ENCODE measurements at regions not wholly inside any gene's neighbourhood (a gene's known extent, or its start where the extent isn't known, plus 50 kb on each side); places are given as distances from the start of the nearest gene placed in this dataset.
"Not testable (repeated sequence)": the region's sequence is repeated elsewhere in the genome, so short reads cannot be mapped to it uniquely, and the experiment has no call there.

GRCh38 chr10:125238682-125239081, 78.3 kb upstream of the CTBP2 start:
- Histone ChIP-seq H3K4me3 (ENCODE audit: low read length) (no peak overlapping the region), H3K9ac (ENCODE audit: low read length) (no peak overlapping the region), H3K9me3 (ENCODE audit: control insufficient read depth, low read length) (peaks cover 15% of the 10 kb centered on the region), H3K27me3 (replicated peaks; ENCODE audit: control insufficient read depth, insufficient read depth, low read length) (no peaks in the 10 kb centered on the region), H3K4me1 (ENCODE audit: control insufficient read depth, insufficient read depth, low read length) (no peaks in the 10 kb centered on the region), H3K36me3 (ENCODE audit: control insufficient read depth, insufficient read depth, low read length, severe bottlenecking) (no peaks in the 10 kb centered on the region)
- no peak for DNase-seq (ENCODE audit: low read depth)

- H3K9ac ChIP-seq (ENCODE audit: low read length), result no peak overlapping the region
- H3K4me1 ChIP-seq (ENCODE audit: control insufficient read depth, insufficient read depth, low read length), result peaks cover 4% of the 10 kb centered on the region
- no peak overlapping the region for H3K4me3 ChIP-seq (ENCODE audit: low read length)
- peaks cover 15% of the 10 kb centered on the region for H3K9me3 ChIP-seq (ENCODE audit: control insufficient read depth, low read length)
- H3K36me3 ChIP-seq (ENCODE audit: control insufficient read depth, insufficient read depth, low read length, severe bottlenecking), result no peaks in the 10 kb centered on the region
- DNase-seq (ENCODE audit: low read depth), result no peak
- no peaks in the 10 kb centered on the region for H3K27me3 ChIP-seq (replicated peaks; ENCODE audit: control insufficient read depth, insufficient read depth, low read length)
Observed at GRCh38 chr10:125236091-125236490, 75.7 kb upstream of the CTBP2 start.

- no peak for DNase-seq (ENCODE audit: low read depth)
- H3K36me3 ChIP-seq (ENCODE audit: control insufficient read depth, insufficient read depth, low read length, severe bottlenecking), result no peaks in the 10 kb centered on the region
- H3K4me3 ChIP-seq (ENCODE audit: low read length), result no peak overlapping the region
- H3K9me3 ChIP-seq (ENCODE audit: control insufficient read depth, low read length), result peaks cover 15% of the 10 kb centered on the region
- no peaks in the 10 kb centered on the region for H3K27me3 ChIP-seq (replicated peaks; ENCODE audit: control insufficient read depth, insufficient read depth, low read length)
- no peak overlapping the region for H3K9ac ChIP-seq (ENCODE audit: low read length)
- H3K4me1 ChIP-seq (ENCODE audit: control insufficient read depth, insufficient read depth, low read length), result peaks cover 6% of the 10 kb centered on the region
Observed at GRCh38 chr10:125235093-125236069, 75.0 kb upstream of the CTBP2 start.

DNA sequence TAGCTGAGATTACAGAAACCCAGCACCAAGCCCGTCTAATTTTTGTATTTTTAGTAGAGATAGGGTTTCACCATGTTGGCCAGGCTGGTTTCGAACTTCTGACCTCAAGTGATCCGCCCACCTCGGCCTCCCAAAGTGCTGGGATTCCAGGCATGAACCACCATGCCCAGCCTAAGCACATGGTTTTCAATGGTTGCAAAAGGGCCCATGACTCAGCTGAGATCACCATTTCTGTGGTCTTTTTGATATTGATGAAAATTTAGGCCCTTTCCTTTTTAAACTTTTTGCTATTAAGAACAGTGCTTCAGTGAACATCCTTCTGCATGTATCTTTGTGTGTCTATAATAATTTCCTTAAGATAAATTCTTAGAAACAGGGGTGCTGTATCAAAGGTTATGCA, 74.2 kb upstream of the CTBP2 start:
- not testable (repeated sequence) for H3K27me3 ChIP-seq (replicated peaks; ENCODE audit: control insufficient read depth, insufficient read depth, low read length); H3K36me3 ChIP-seq (ENCODE audit: control insufficient read depth, insufficient read depth, low read length, severe bottlenecking); H3K4me3 ChIP-seq (ENCODE audit: low read length); H3K9ac ChIP-seq (ENCODE audit: low read length); H3K4me1 ChIP-seq (ENCODE audit: control insufficient read depth, insufficient read depth, low read length)
- peak; percentile 38 for DNase-seq (ENCODE audit: low read depth)
- peaks cover 15% of the 10 kb centered on the region for H3K9me3 ChIP-seq (ENCODE audit: control insufficient read depth, low read length)

- DNase-seq (ENCODE audit: low read depth), result no peak
- H3K36me3 ChIP-seq (ENCODE audit: control insufficient read depth, insufficient read depth, low read length, severe bottlenecking), result no peaks in the 10 kb centered on the region
Observed at GRCh38 chr10:125233726-125234125, 73.4 kb upstream of the CTBP2 start.

DNA sequence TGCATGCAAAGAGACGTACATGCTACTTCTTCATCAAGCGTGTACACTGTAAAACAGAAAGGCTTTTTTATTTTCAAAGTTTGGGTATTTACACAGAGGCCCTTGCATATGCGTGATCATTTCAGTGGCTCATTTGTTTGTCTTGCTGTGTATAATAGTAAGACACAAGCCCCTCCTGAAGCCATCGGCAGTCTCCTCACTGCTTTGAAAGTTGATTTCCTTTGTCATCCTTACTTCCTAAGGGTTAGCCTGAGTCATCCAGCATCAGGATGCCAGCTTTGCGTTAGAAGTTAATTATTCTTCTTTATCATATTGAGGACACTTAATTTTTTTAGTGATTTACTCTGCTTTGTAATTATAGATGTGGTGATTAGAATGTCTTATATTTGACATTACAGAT, 72.5 kb upstream of the CTBP2 start:
- peaks cover 6% of the 10 kb centered on the region for H3K4me1 ChIP-seq (ENCODE audit: control insufficient read depth, insufficient read depth, low read length)
- peaks cover 4% of the 10 kb centered on the region for H3K27me3 ChIP-seq (replicated peaks; ENCODE audit: control insufficient read depth, insufficient read depth, low read length)
- no peak overlapping the region for H3K4me3 ChIP-seq (ENCODE audit: low read length)
- H3K36me3 ChIP-seq (ENCODE audit: control insufficient read depth, insufficient read depth, low read length, severe bottlenecking), result no peaks in the 10 kb centered on the region
- DNase-seq (ENCODE audit: low read depth), result peak; percentile 41
- H3K9ac ChIP-seq (ENCODE audit: low read length), result no peak overlapping the region
- no peaks in the 10 kb centered on the region for H3K9me3 ChIP-seq (ENCODE audit: control insufficient read depth, low read length)

More at GRCh38 chr10:125233726-125234125, 73.4 kb upstream of the CTBP2 start:
- Histone ChIP-seq H3K4me3 (ENCODE audit: low read length) (no peak overlapping the region), H3K9me3 (ENCODE audit: control insufficient read depth, low read length) (peaks cover 8% of the 10 kb centered on the region), H3K9ac (ENCODE audit: low read length) (no peak overlapping the region), H3K4me1 (ENCODE audit: control insufficient read depth, insufficient read depth, low read length) (peaks cover 6% of the 10 kb centered on the region), H3K27me3 (replicated peaks; ENCODE audit: control insufficient read depth, insufficient read depth, low read length) (peaks cover 4% of the 10 kb centered on the region)

- Histone ChIP-seq H3K4me3 (ENCODE audit: low read length) (no peak overlapping the region), H3K36me3 (ENCODE audit: control insufficient read depth, insufficient read depth, low read length, severe bottlenecking) (no peaks in the 10 kb centered on the region), H3K9ac (ENCODE audit: low read length) (no peak overlapping the region), H3K27me3 (replicated peaks; ENCODE audit: control insufficient read depth, insufficient read depth, low read length) (peaks cover 6% of the 10 kb centered on the region), H3K9me3 (ENCODE audit: control insufficient read depth, low read length) (no peaks in the 10 kb centered on the region), H3K4me1 (ENCODE audit: control insufficient read depth, insufficient read depth, low read length) (peaks cover 6% of the 10 kb centered on the region)
- peak; percentile 3 for DNase-seq (ENCODE audit: low read depth)
Observed at GRCh38 chr10:125231813-125232475, 71.6 kb upstream of the CTBP2 start.

DNA sequence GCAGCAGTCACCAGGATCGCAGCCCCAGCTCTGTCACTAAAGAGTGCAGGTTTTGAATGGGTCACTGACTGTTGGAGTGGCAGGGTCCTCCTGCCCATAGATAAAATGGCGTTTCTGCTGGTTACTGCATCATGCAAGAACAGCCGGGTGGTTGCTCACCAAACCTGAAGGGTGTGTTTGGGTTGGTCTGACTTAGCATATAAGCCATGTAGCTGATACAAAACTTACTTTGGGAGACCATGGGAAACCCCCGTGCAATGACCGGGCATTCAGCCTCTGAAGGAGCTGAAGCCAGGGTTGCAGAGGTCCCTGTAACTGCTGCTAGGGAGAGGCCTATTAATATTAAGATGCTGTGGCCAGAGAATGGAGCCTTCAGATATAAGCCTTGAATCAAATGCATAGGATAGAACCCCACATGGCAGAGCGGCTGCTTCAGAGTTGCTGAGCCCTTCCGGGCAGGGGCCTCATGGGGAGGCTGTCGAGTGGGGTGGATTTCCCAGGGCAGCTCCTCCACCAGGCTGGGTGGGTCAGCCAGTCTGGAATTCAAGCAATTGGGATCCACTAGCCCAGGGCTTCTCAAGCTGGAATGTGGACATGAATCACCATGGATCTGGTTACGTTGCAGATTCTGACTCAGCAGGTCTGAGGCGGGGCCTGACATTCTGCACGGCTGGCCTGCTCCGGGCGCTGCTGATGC, 70.9 kb upstream of the CTBP2 start:
- peaks cover 6% of the 10 kb centered on the region for H3K27me3 ChIP-seq (replicated peaks; ENCODE audit: control insufficient read depth, insufficient read depth, low read length)
- peaks cover 6% of the 10 kb centered on the region for H3K4me1 ChIP-seq (ENCODE audit: control insufficient read depth, insufficient read depth, low read length)
- DNase-seq (ENCODE audit: low read depth), result peak; percentile 98
- H3K4me3 ChIP-seq (ENCODE audit: low read length), result peak overlapping the region; percentile 44
- no peaks in the 10 kb centered on the region for H3K36me3 ChIP-seq (ENCODE audit: control insufficient read depth, insufficient read depth, low read length, severe bottlenecking)
- H3K9me3 ChIP-seq (ENCODE audit: control insufficient read depth, low read length), result no peaks in the 10 kb centered on the region
- peak overlapping the region; percentile 64 for H3K9ac ChIP-seq (ENCODE audit: low read length)

DNA sequence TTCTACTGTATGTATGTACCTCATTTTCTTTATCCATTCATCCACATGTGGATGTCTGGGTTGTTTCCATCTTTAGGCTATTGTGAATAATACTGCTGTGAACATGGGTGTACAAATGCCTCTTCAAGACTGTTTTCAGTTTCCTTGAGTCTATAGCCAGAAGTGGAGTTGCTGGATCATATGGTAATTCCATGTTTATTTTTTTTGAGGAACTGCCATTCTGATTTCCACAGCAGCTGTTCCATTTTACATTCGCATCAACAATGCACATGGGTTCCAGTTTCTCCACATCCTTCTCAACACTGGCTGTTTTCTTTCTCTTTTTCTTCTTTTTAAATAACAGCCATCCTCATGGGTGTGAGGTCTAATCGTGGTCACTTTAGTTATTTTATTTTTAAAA, 69.9 kb upstream of the CTBP2 start:
- Histone ChIP-seq H3K4me3 (ENCODE audit: low read length) (no peak overlapping the region), H3K4me1 (ENCODE audit: control insufficient read depth, insufficient read depth, low read length) (peaks cover 6% of the 10 kb centered on the region), H3K9me3 (ENCODE audit: control insufficient read depth, low read length) (no peaks in the 10 kb centered on the region), H3K27me3 (replicated peaks; ENCODE audit: control insufficient read depth, insufficient read depth, low read length) (peaks cover 6% of the 10 kb centered on the region), H3K9ac (ENCODE audit: low read length) (no peak overlapping the region), H3K36me3 (ENCODE audit: control insufficient read depth, insufficient read depth, low read length, severe bottlenecking) (no peaks in the 10 kb centered on the region)
- no peak for DNase-seq (ENCODE audit: low read depth)

DNA sequence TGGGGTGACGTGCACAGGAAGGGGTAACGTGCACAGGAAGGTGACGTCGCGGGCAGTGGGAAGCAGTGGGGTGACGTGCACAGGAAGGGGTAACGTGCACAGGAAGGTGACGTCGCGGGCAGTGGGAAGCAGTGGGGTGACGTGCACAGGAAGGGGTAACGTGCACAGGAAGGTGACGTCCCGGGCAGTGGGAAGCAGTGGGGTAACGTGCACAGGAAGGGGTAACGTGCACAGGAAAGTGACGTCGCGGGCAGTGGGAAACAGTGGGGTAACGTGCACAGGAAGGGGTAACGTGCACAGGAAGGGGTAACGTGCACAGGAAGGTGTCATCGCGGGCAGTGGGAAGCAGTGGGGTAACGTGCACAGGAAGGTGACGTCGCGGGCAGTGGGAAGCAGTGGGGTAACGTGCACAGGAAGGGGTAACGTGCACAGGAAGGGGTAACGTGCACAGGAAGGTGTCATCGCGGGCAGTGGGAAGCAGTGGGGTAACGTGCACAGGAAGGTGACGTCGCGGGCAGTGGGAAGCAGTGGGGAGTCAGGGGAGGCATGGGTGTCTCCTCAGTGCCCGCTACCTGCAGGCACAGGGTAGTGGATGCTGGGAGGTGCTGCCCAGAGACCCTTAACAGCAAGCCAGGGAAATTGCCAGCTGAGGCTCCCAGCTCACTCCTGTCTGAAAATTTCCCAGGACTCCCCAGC, 68.0 kb upstream of the CTBP2 start:
- DNase-seq (ENCODE audit: low read depth); H3K36me3 ChIP-seq (ENCODE audit: control insufficient read depth, insufficient read depth, low read length, severe bottlenecking); H3K9ac ChIP-seq (ENCODE audit: low read length); H3K27me3 ChIP-seq (replicated peaks; ENCODE audit: control insufficient read depth, insufficient read depth, low read length); H3K4me3 ChIP-seq (ENCODE audit: low read length); H3K4me1 ChIP-seq (ENCODE audit: control insufficient read depth, insufficient read depth, low read length); H3K9me3 ChIP-seq (ENCODE audit: control insufficient read depth, low read length): not testable (repeated sequence)
